NCI-H2081 (cell line): ENCODE measurements at regions not wholly inside any gene's neighbourhood (a gene's known extent, or its start where the extent isn't known, plus 50 kb on each side); places are given as distances from the start of the nearest gene placed in this dataset.

Experiments used
- DNase-seq, 2 experiments: peaks; one replicate each; lab custom pipeline; 2025; lab: John Stamatoyannopoulos, UW

DNA sequence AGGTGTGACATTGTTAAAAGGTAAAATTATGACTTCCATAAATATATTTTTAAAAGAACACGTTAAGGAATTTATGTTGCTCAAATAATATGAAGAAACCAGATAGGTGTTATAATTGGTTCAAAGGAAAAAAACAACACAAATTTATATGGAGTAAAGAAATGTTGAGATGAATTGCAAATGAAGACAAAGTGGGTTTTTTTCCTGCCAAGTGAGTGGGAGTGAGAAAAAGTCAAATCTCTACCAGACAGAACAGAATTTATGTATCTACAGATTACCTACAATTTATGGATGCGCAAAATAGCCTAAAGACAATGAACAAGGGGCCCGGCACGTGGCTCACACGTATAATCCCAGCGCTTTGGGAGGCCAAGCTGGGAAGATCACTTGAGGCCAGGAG, 159.7 kb upstream of the SLC1A4 start:
- DNase-seq, result no peak

- DNase-seq, result no peak
These were observed 157.8 kb upstream of the SLC1A4 start for GRCh38 chr2:64831134-64831976.

GRCh38 chr2:64831977-64832328, 157.2 kb upstream of the SLC1A4 start:
- DNase-seq, result no peak

- DNase-seq, result no peak
These were observed 156.3 kb upstream of the SLC1A4 start for GRCh38 chr2:64832936-64833335.

GRCh38 chr2:64836566-64836965, 152.6 kb upstream of the SLC1A4 start:
- DNase-seq, result no peak

- DNase-seq, result no peak
These were observed 152.0 kb upstream of the SLC1A4 start for GRCh38 chr2:64837116-64837731.

DNA sequence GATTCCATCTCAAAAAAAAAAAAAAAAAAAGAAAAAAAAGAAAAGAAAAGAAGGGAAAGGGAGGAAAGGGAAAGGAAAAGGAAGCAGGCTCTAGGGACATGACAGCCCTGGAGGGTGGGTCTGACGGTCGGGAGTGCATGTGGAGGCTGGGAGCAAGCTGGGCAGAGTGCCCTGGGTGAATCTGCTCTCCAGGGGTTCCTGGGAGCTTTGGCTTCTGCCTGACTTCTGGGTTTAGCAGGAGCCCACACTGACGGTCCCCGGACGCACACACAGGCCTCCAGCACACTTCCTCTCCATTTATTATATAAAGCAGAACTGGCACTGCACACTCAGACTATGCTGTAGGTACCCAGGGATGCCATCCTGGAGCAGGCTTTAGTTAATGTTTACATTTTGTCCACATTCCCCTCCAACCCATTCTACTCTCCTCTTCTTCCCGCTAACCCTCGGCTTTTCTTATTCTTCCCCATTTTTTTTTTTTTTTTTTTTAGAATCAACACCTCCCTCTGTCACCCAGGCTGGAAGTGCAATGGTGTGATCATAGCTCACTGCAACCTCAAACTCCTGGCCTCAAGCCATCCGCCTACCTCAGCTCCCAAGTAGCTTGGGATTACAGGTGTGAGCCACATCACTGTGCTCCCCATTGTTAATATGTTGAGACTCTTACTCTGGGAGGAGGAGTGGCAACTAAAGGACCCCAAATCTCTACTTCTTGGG, 151.1 kb upstream of the SLC1A4 start:
- DNase-seq, result no peak

DNA sequence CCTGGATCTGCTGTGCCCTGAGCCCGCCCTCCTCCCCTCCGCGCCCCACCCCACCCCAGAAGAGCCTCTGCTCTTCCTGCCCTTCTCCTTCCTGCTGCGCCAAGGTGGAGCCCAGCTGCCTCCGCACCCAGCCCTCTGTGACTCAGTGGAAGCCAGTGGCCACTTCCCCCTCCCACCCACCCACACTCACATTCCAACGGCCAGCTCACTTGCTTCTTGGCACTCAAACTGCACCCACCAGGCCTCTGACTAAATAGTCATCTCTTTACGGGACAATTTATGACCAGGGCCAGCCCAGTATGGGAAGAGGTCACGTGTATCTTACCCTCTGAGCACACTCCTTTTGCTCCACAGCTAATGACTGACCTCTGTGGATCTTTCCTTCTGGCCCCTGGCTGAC, 150.4 kb upstream of the SLC1A4 start:
- DNase-seq, result no peak

DNA sequence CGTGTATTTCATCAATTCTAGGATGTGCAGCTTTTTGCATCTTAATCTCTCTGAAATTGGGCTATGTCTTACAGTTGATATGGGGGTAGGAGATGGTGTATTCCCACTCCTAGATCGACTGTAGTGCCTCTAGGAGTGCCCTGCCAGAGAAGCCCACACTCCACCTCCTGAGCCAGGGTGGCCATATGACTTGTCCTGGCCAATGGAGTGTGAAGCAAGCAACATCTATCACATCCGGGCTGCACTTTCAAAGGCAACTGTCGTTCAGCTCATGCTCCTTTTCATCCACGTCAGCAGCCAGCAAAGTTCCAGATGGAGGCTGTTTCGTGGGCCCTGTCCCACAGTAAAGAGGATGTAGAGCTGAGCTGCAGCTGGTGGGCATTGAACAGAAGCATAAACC, 149.4 kb upstream of the SLC1A4 start:
- DNase-seq, result no peak

GRCh38 chr2:64840426-64840881, 148.7 kb upstream of the SLC1A4 start:
- DNase-seq, result no peak

DNA sequence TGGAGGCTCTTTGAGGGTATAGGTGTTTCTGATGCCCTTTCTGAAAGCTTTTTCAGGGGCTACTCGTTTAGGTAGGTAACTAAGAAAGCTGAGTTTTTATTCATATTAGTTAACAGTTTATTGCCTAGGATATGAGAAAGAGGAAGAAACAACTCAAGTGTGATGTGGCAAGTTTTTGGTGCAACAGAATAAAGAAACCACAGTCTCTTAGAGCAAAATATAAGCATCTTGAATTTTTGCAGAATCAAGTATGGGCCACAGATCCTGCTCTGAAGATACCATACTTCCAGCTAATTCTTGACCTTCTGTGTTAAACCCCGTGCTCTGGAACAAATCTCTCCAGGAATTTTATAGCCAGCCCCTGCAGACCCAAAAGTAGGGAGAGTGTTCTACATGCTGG, 147.7 kb upstream of the SLC1A4 start:
- no peak for DNase-seq

GRCh38 chr2:64842030-64842429, 147.2 kb upstream of the SLC1A4 start:
- no peak for DNase-seq

DNA sequence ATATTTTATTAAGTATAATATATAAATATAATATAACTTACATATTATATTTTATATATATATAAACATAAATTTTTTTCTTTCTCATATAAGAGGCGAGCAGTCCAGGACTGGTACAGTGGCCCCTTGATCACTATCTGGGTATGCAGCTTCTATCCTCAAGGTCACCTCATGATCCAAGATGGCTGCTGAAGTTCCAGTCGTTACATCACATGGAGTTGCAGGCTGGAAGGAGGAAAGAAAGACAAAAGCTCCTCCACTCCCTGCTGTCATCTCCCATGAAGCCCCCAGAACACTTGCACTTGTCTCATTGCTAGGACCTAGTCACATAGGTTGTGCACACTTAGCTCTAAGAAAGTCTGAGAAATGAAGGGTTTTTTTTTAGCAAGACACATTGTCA, 145.1 kb upstream of the SLC1A4 start:
- no peak for DNase-seq

GRCh38 chr2:64845273-64845905, 143.8 kb upstream of the SLC1A4 start:
- DNase-seq, result no peak

GRCh38 chr2:64846177-64846576, 143.0 kb upstream of the SLC1A4 start:
- DNase-seq, result no peak

DNA sequence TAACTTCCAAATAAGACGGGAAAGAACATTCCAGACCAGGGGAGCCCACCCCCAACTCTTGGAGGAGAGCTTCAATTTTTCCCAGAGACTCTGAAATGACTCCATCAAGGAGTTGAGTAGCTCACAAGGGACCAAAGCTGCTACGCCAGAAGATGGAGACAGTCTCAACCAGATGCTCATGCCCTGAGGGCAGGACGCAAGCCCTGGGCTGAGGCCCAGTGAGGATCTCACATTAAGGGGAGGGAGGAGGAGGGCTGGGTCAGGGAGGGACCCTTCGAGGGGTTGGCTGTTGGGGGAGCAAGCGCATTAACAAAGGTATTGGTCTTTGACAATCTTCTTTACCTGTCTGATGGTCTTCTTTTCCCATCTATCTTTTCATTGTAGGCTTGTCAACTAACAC, 141.3 kb upstream of the SLC1A4 start:
- DNase-seq, result no peak

- DNase-seq, result no peak
These were observed 140.8 kb upstream of the SLC1A4 start for GRCh38 chr2:64848363-64848762.

DNA sequence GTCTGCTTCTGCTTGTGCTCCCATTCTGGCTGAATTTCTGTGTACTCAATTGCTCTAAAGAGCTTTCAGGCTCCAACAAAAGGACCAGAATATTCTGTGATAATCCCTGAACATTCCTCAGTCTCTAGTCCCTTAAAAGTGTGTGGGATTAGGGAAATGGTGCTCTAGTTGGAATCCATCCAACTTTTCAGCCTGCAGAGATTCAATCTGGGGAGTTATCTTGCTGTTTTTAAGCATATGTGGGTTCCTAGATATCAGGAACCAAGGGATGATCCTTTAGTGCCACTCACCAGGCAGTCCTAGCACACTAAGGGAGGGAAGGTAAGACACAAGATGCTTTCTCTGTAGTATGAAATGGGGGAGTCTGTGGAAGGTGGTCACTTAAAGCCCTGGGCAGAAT, 140.3 kb upstream of the SLC1A4 start:
- DNase-seq, result no peak

GRCh38 chr2:64850642-64851041, 138.6 kb upstream of the SLC1A4 start:
- no peak for DNase-seq

DNA sequence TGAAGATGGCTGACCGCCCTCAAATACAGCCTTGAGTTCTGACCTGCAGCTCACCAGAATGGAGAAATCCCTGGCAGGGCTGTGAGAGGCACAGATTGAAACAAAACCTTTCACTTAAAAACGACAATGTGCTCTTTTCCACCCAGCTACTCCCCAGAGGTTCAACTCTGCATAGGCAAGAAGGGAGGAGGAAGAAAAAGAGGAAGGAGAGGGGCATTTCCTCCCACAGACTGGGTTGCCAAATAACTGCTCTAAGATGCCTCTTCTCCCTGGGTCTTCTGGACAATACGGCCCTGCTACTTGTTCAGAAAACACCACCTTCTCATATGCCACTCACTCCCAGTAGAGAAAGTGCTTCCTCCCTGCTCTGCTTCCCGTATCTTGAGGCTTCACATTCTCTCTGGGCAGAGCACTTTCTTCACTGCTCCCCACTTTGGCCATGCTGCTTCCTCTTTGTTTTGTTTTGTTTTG, 136.4 kb upstream of the SLC1A4 start:
- no peak for DNase-seq

- DNase-seq, result no peak
These were observed 135.9 kb upstream of the SLC1A4 start for GRCh38 chr2:64853306-64853705.

GRCh38 chr2:64853894-64854293, 135.3 kb upstream of the SLC1A4 start:
- DNase-seq, result no peak
